K562 (cell line): ENCODE measurements at regions not wholly inside any gene's neighbourhood (a gene's known extent, or its start where the extent isn't known, plus 50 kb on each side); places are given as distances from the start of the nearest gene placed in this dataset.

Experiments
- ATAC-seq: fragments of 200-7000 bp; cut with Tn5 transposase; 3 replicates; pipeline ENCODE4 v1.9.1; 2020; ENCODE audit warnings: moderate library complexity
- BruUV-seq: library from RNA; stranded (reverse); fragments of 400-500 nt; replicated peaks from 2 replicates; lab custom pipeline; 2021; lab: Mats Ljungman, UMichigan
- CTCF ChIA-PET: fragments of 300-600 bp; formaldehyde crosslinking; extraction: SDS; loops from one replicate; lab custom pipeline; 2021; ENCODE audit warnings: low intra/inter-chr PET ratio; lab: Yijun Ruan, JAX
- POLR2A ChIA-PET: fragments of 300-600, 350-650 bp; sonication (Branson Sonifier 250); formaldehyde crosslinking; extraction: SDS; loops from one replicate; lab custom pipeline; 2021; ENCODE audit warnings: antibody characterized with exemption, inconsistent platforms; lab: Yijun Ruan, JAX
- DNase-seq, 4 experiments: peaks; one replicate each; pipeline versions ENCODE4 v3.0.0 to v3.0.0-alpha.2; 2011 to 2018; ENCODE audit warnings: low spot score in 3 of 4, mixed read lengths in 3 of 4; ENCODE audit errors: extremely low read depth in 1 of 4
- FAIRE-seq: peaks from 2 replicates; lab custom pipeline; 2011; peaks lifted over from hg19 to GRCh38; lab: Jason Lieb, UNC
- H2AFZ ChIP-seq: 2 replicates; pipeline ENCODE4 v1.6.0; 2011; ENCODE audit warnings: low read depth, low read length, control low read depth, inconsistent platforms
- H3K27ac ChIP-seq: fragments of 200-600 bp; 3 replicates; pipeline ENCODE4 v1.8.0; 2011; ENCODE audit warnings: low read depth, mild to moderate bottlenecking, control low read depth, inconsistent platforms, low read length, moderate library complexity, mixed read lengths; ENCODE audit errors: extremely low read depth
- H3K27me3 ChIP-seq, 2 experiments: fragments of 300-600 bp in 1 of 2; 2 replicates in 1 of 2; 3 replicates in 1 of 2; pipeline versions ENCODE4 v1.6.0 to v1.8.0; 2011; ENCODE audit warnings: inconsistent platforms in 2 of 2, low read length in 2 of 2, mild to moderate bottlenecking in 1 of 2, mixed read lengths in 1 of 2, moderate library complexity in 1 of 2; ENCODE audit not compliant: control insufficient read depth in 2 of 2, insufficient read depth in 2 of 2
- H3K36me3 ChIP-seq: fragments of 300-600 bp; 3 replicates; pipeline ENCODE4 v1.8.0; 2011; ENCODE audit warnings: mild to moderate bottlenecking, low read length, inconsistent platforms; ENCODE audit not compliant: control insufficient read depth, insufficient read depth
- H3K4me1 ChIP-seq, 2 experiments: fragments of 200-600 bp in 1 of 2; replicated peaks in 1 of 2; 2 replicates in 1 of 2; 3 replicates in 1 of 2; pipeline versions ENCODE4 v1.5.1 to v1.8.0; 2011; ENCODE audit warnings: inconsistent platforms in 2 of 2, low read length in 2 of 2, mild to moderate bottlenecking in 1 of 2, mixed read lengths in 1 of 2, moderate library complexity in 1 of 2; ENCODE audit not compliant: control insufficient read depth in 2 of 2, insufficient read depth in 2 of 2
- H3K4me2 ChIP-seq: 2 replicates; pipeline ENCODE4 v1.6.1; 2011; ENCODE audit warnings: low read length, control low read depth, inconsistent platforms, mixed read lengths; ENCODE audit not compliant: insufficient read depth
- H3K4me3 ChIP-seq: fragments of 200-600 bp; sonication (generic), shearing (Covaris generic); 2 replicates; pipeline ENCODE4 v1.5.1; 2016; ENCODE audit warnings: control low read depth, inconsistent platforms
- H3K79me2 ChIP-seq: fragments of 200-600 bp; 3 replicates; pipeline ENCODE4 v1.8.0; 2011; ENCODE audit warnings: low read length, inconsistent platforms; ENCODE audit not compliant: control insufficient read depth, insufficient read depth
- H3K9ac ChIP-seq, 2 experiments: 2 replicates each; pipeline versions ENCODE4 v1.6.0 to v1.6.1; 2011; ENCODE audit warnings: low read depth in 2 of 2, low read length in 2 of 2, control low read depth in 1 of 2, inconsistent platforms in 1 of 2, mild to moderate bottlenecking in 1 of 2, mixed read lengths in 1 of 2; ENCODE audit not compliant: insufficient read depth in 1 of 2
- H3K9me1 ChIP-seq: one replicate; pipeline ENCODE4 v1.6.0; 2011; ENCODE audit warnings: inconsistent platforms, mild to moderate bottlenecking, low read length, moderate library complexity; ENCODE audit not compliant: control insufficient read depth, insufficient read depth
- H3K9me3 ChIP-seq: replicated peaks from 2 replicates; pipeline ENCODE4 v1.5.1; 2011; ENCODE audit warnings: low read depth, low read length, inconsistent platforms; ENCODE audit not compliant: control insufficient read depth, insufficient read depth
- H4K20me1 ChIP-seq: replicated peaks from 2 replicates; pipeline ENCODE4 v1.6.1; 2011; ENCODE audit warnings: low read length, inconsistent platforms, mixed read lengths; ENCODE audit not compliant: control insufficient read depth, insufficient read depth
- CEBPG ChIP-seq, 3 experiments: fragments of 200-800 bp in 1 of 3; sonication (Bioruptor generic) in 1 of 3; sonication (generic) in 1 of 3; formaldehyde crosslinking in 1 of 3; IDR thresholded peaks in 2 of 3; conservative IDR thresholded peaks in 1 of 3; 2 replicates each; pipeline versions ENCODE4 v1.6.1 to v1.8.0; 2016 to 2022; ENCODE audit warnings: missing compliant biosample characterization in 2 of 3, missing genetic modification characterization in 2 of 3, mild to moderate bottlenecking in 1 of 3, missing genetic modification reagents in 1 of 3
- KLF6 ChIP-seq: fragments of 250-450 bp; sonication (Bioruptor Pico); IDR thresholded peaks from 2 replicates; pipeline ENCODE4 v1.4.0; 2020; ENCODE audit warnings: mild to moderate bottlenecking, moderate library complexity, borderline replicate concordance
- MCM7 ChIP-seq, 2 experiments: fragments of 450-650 bp; IDR thresholded peaks; 2 replicates each; pipeline ENCODE4 v1.6.1; 2016 to 2018
- NFIC ChIP-seq: fragments of 450-650 bp; IDR thresholded peaks from 2 replicates; pipeline ENCODE4 v1.6.1; 2017; ENCODE audit warnings: mild to moderate bottlenecking, inconsistent platforms
- POLR2AphosphoS5 ChIP-seq: IDR thresholded peaks from 2 replicates; pipeline ENCODE4 v1.6.1; 2011; ENCODE audit warnings: mild to moderate bottlenecking, low read depth, low read length, moderate library complexity; ENCODE audit not compliant: control insufficient read depth, insufficient read depth
- POU5F1 ChIP-seq: fragments of 150-350 bp; IDR thresholded peaks from 2 replicates; pipeline ENCODE4 v1.6.1; 2014; ENCODE audit warnings: borderline replicate concordance, low read length, low read depth, mild to moderate bottlenecking; ENCODE audit not compliant: partially characterized antibody
- RHOXF2B ChIP-seq: fragments of 250-450 bp; sonication (Bioruptor Pico); conservative IDR thresholded peaks from 2 replicates; pipeline ENCODE4 v1.5.1; 2021
- TCF3 ChIP-seq: sonication (generic); formaldehyde crosslinking; IDR thresholded peaks from 2 replicates; pipeline ENCODE4 v1.4.0; 2020; ENCODE audit warnings: mild to moderate bottlenecking, missing genetic modification reagents
- ZNF830 ChIP-seq: fragments of 250-450 bp; sonication (Bioruptor Pico); IDR thresholded peaks from 2 replicates; pipeline ENCODE4 v1.5.0; 2021; ENCODE audit warnings: mild to moderate bottlenecking
- ZZZ3 ChIP-seq: fragments of 450-650 bp; IDR thresholded peaks from 2 replicates; pipeline ENCODE4 v1.6.1; 2016; ENCODE audit warnings: antibody characterized with exemption, mild to moderate bottlenecking, moderate library complexity
- WGBS: fragments of 100-300 bp; shearing (Covaris generic); methylation state at CpG from one replicate; pipeline ENCODE4 v1.1.6; 2016; ENCODE audit warnings: low coverage, mixed read lengths; ENCODE audit not compliant: insufficient coverage; ENCODE audit errors: missing lambda C conversion rate; 5-methylcytosine and 5-hydroxymethylcytosine counted together
- in situ Hi-C: fragments of 300-500 bp; cut with MboI; formaldehyde crosslinking; loops from 4 replicates; pipeline ENCODE4 v1.15.0; 2018; ENCODE audit warnings: inconsistent platforms, mixed read lengths
- intact Hi-C: fragments of 100-400 bp; cut with micrococcal nuclease; formaldehyde crosslinking; loops from 2 replicates; pipeline ENCODE4 v1.14.2; 2022

DNA sequence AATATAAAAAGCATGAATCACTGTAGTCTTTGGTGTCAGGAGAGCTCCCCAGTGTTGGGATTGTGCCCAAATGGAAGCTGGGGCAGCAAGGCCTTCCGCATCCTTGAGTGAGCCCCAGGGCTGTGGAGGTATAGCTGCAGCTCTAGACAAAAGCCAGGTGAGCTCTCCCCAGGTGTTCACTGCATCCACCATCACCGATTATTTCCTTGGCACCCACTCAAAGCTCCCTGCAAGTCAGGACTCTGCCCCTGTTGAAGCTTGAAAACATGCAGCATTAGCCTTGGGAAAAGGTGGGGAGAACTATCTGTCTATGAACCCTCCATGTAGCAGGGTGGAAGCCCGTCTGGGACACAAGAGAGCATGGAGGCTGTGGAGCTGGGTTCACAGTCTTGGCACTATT is 228.8 kb downstream of the BMP7 start:
- in situ Hi-C loops (no loop called here), intact Hi-C loops (no loop called here)
- Histone ChIP-seq H2AFZ (no peak overlapping the region), H3K27me3 (peaks cover 3 to 21% of the 10 kb centered on the region in 2 experiments; a peak in 4 of 5 replicates), H3K4me3 (no peak overlapping the region), H3K79me2 (no peaks in the 10 kb centered on the region), H3K4me2 (no peak overlapping the region), H3K9me3 (no peaks in the 10 kb centered on the region), H3K4me1 (no peaks in the 10 kb centered on the region), H3K27ac (no peak overlapping the region), H3K36me3 (no peaks in the 10 kb centered on the region), H3K9me1 (no peaks in the 10 kb centered on the region), H3K9ac (no peak overlapping the region; a peak in 1 of 4 replicates), H4K20me1 (no peaks in the 10 kb centered on the region)
- CTCF ChIA-PET, result no interaction called here
- FAIRE-seq (no peak), DNase-seq (no peak), ATAC-seq (no peak)
- TF ChIP-seq TCF3 (no peak), POU5F1 (no peak), KLF6 (CRISPR knock-in tag) (no peak), NFIC (no peak), MCM7 (IDR thresholded peaks at IDR 0.05) (no peak), ZNF830 (no peak), RHOXF2B (CRISPR knock-in tag) (no peak), CEBPG (CRISPR knock-in tag; IDR thresholded peaks at IDR 0.05) (no peak), CEBPG (tag; conservative IDR thresholded peaks at IDR 0.05 in 1 of 2, IDR thresholded peaks at IDR 0.05 in 1 of 2) (no peak), POLR2AphosphoS5 (no peak), ZZZ3 (no peak)
- BruUV-seq, result no TSS peak
- POLR2A ChIA-PET, result no interaction called here
- 0% methylated on average over 3 of the region's 3 CpGs for WGBS
